Ovary (tissue), 3 donors: ENCODE measurements at regions not wholly inside any gene's neighbourhood (a gene's known extent, or its start where the extent isn't known, plus 50 kb on each side); places are given as distances from the start of the nearest gene placed in this dataset.

ENCODE experiments used
- CTCF ChIP-seq, 3 donors: fragments of 450-650 bp in 2 of 3; fragments of 200-600 bp in 1 of 3; IDR thresholded peaks; one replicate each; pipeline versions ENCODE4 v1.5.1 to v1.8.0; 2016 to 2022; ENCODE audit warnings: antibody characterized with exemption in 3 of 3, mild to moderate bottlenecking in 1 of 3
- EP300 ChIP-seq: sonication (generic); formaldehyde crosslinking; IDR thresholded peaks from one replicate; pipeline ENCODE4 v1.6.1; 2017; ENCODE audit warnings: antibody characterized with exemption
- POLR2A ChIP-seq: fragments of 450-650 bp; IDR thresholded peaks from one replicate; pipeline ENCODE4 v1.6.1; 2017; ENCODE audit warnings: antibody characterized with exemption, mild to moderate bottlenecking, moderate library complexity
- donor health status: DM: no; HTN: no; CAD: no.

- TF ChIP-seq CTCF (IDR thresholded peaks at IDR 0.05): no peak
- TF ChIP-seq POLR2A: no peak
- no peak for TF ChIP-seq EP300
These were observed 115.7 kb upstream of the C11orf87 start for GRCh38 chr11:109306322-109306721.
